ENCODE measurements at regions not wholly inside any gene's neighbourhood (a gene's known extent, or its start where the extent isn't known, plus 50 kb on each side); places are given as distances from the start of the nearest gene placed in this dataset.

DNA sequence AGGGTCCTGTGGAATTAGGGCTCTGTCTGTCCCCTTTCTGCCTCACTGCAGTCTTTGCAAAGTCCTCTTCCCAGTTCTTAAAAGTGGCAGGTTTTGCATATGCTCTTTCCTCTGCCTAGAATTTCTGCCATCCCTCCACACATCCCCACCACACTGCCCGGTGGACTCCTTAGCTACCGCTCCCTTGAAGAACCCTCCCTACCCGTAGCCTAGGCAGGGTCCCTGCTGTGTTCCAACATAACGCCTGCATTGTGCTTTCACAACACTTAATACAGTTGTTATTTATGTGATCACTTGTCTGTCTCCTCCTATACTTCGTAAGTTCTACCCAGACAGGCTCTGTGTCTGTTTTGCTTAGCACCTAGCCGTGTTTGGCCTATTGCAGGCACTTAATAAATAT is 142.5 kb upstream of the DMRT1 start:
- Histone ChIP-seq H3K23ac (ENCODE audit: insufficient read length) (no peak overlapping the region), H2BK12ac (ENCODE audit: low read depth, low read length) (no peak overlapping the region), H3K23me2 (ENCODE audit: low read depth, low read length) (no peaks in the 10 kb centered on the region), H4K20me1 (replicated peaks in 1 of 2; ENCODE audit: control insufficient read depth in 1 of 2, insufficient read depth in 2 of 2, low read length in 2 of 2) (no peaks in the 10 kb centered on the region), H3K14ac (ENCODE audit: insufficient read length) (no peak overlapping the region), H3K36me3 (ENCODE audit: control insufficient read depth in 2 of 4, insufficient read depth in 4 of 4, low read length in 3 of 4) (no peaks in the 10 kb centered on the region), H3K79me1 (ENCODE audit: low read depth, low read length) (no peaks in the 10 kb centered on the region), H3K4me3 (ENCODE audit: extremely low read depth in 1 of 4, insufficient read depth in 2 of 4, low read depth in 3 of 4, low read length in 4 of 4) (no peak overlapping the region), H3K56ac (replicated peaks; ENCODE audit: insufficient read length, low read depth, low read length) (no peak overlapping the region), H2AFZ (ENCODE audit: low read length) (no peak overlapping the region), H3K4me1 (replicated peaks in 1 of 4; ENCODE audit: control insufficient read depth in 3 of 4, insufficient read depth in 4 of 4, low read length in 3 of 4) (peaks cover 0 to 9% (median 3%) of the 10 kb centered on the region in 4 experiments; a peak in 4 of 7 replicates), H3K4ac (replicated peaks; ENCODE audit: insufficient read length, low read depth, low read length) (no peak overlapping the region), H3K9ac (replicated peaks in 1 of 4; ENCODE audit: extremely low read depth in 1 of 4, low read depth in 3 of 4, low read length in 3 of 4) (no peak overlapping the region), H3K4me2 (ENCODE audit: insufficient read depth in 1 of 2, low read depth in 2 of 2, low read length in 2 of 2) (no peak overlapping the region; a peak in 1 of 4 replicates), H3K18ac (ENCODE audit: extremely low read depth, low read length) (no peak overlapping the region), H2AK5ac (ENCODE audit: low read depth, low read length) (no peak overlapping the region), H2BK15ac (ENCODE audit: low read length) (no peak overlapping the region), H3K9me3 (ENCODE audit: insufficient read depth in 2 of 2, low read depth in 1 of 2, low read length in 1 of 2) (no peaks in the 10 kb centered on the region), H2BK5ac (ENCODE audit: low read depth, low read length) (no peak overlapping the region), H4K5ac (ENCODE audit: insufficient read length, low read depth, low read length) (no peak overlapping the region), H4K91ac (replicated peaks; ENCODE audit: insufficient read length, low read length) (no peak overlapping the region), H3K27me3 (replicated peaks in 1 of 4; ENCODE audit: control insufficient read depth in 3 of 4, extremely low read depth in 1 of 4, insufficient read depth in 3 of 4, low read length in 3 of 4) (no peaks in the 10 kb centered on the region), H2BK120ac (replicated peaks; ENCODE audit: low read depth, low read length) (no peak overlapping the region), H2BK20ac (ENCODE audit: low read length) (no peak overlapping the region), H3K27ac (ENCODE audit: low read depth, low read length) (no peak overlapping the region), H3K79me2 (ENCODE audit: control insufficient read depth in 1 of 2, insufficient read depth in 2 of 2, low read length in 2 of 2) (no peaks in the 10 kb centered on the region), H4K8ac (ENCODE audit: extremely low read depth, insufficient read depth, low read length) (no peak overlapping the region)
- ChIA-PET CTCF (ENCODE audit: partially characterized antibody) (interaction anchor here (1.1 to 1.6 kb wide), 2 partner anchors 8 to 15 kb away, joined by 4 read pairs; no protein-coding TSS in a partner anchor), POLR2A (ENCODE audit: partially characterized antibody) (no interaction called here)
- WGBS, 2 experiments (ENCODE audit: extremely low coverage in 1 of 2, insufficient coverage in 1 of 2, insufficient read length in 1 of 2, insufficient replicate concordance in 2 of 2, low coverage in 1 of 2, low lambda C conversion rate in 2 of 2, missing lambda C conversion rate in 1 of 2), result 73% methylated on average over 6 of the region's 6 CpGs; no CpG with 5 or more reads in 1 of the 2 experiments
- FAIRE-seq, result no peak
- DNase-seq (ENCODE audit: low read depth in 1 of 2, low spot score in 2 of 2), result no peak
- TF ChIP-seq CTBP2 (IDR thresholded peaks at IDR 0.05; ENCODE audit: borderline replicate concordance, insufficient read depth, insufficient read length, low read length) (no peak), CREB1 (IDR thresholded peaks at IDR 0.05) (no peak), EZH2 (IDR thresholded peaks at IDR 0.05; ENCODE audit: low read depth, low read length, severe bottlenecking) (no peak), TEAD4 (IDR thresholded peaks at IDR 0.05; ENCODE audit: low read depth, low read length) (no peak), ZNF274 (IDR thresholded peaks at IDR 0.05; ENCODE audit: borderline replicate concordance, extremely low read depth, low read length) (no peak), NRF1 (IDR thresholded peaks at IDR 0.05; ENCODE audit: low read depth, low read length) (no peak), SP2 (IDR thresholded peaks at IDR 0.05; ENCODE audit: low read length) (no peak), TAF1 (IDR thresholded peaks at IDR 0.05; ENCODE audit: low read depth, low read length) (no peak), TCF12 (IDR thresholded peaks at IDR 0.05; ENCODE audit: low read depth, low read length) (no peak), RNF2 (IDR thresholded peaks at IDR 0.05; ENCODE audit: borderline replicate concordance, low read depth, low read length, missing control alignments, poor library complexity, severe bottlenecking) (no peak), GTF2F1 (IDR thresholded peaks at IDR 0.05; ENCODE audit: borderline replicate concordance, low read depth, low read length) (no peak), MAFK (IDR thresholded peaks at IDR 0.05; ENCODE audit: low read depth, low read length) (no peak), JUND (IDR thresholded peaks at IDR 0.05; ENCODE audit: low read length) (no peak)
- TF ChIP-seq, protein P1, sequence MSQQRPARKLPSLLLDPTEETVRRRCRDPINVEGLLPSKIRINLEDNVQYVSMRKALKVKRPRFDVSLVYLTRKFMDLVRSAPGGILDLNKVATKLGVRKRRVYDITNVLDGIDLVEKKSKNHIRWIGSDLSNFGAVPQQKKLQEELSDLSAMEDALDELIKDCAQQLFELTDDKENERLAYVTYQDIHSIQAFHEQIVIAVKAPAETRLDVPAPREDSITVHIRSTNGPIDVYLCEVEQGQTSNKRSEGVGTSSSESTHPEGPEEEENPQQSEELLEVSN (IDR thresholded peaks at IDR 0.05), result no peak

Measured in H1 (cell line).